ENCODE measurements at regions not wholly inside any gene's neighbourhood (a gene's known extent, or its start where the extent isn't known, plus 50 kb on each side); places are given as distances from the start of the nearest gene placed in this dataset.

GRCh38 chr5:74019923-74020322 is 393.9 kb downstream of the ARHGEF28 start:
- TF ChIP-seq CTCF (IDR thresholded peaks at IDR 0.05) = no peak
- TF ChIP-seq POLR2A (IDR thresholded peaks at IDR 0.05) = no peak
- TF ChIP-seq EP300 (IDR thresholded peaks at IDR 0.05) = no peak

Data from ovary (tissue), 3 donors.